ENCODE measurements at regions not wholly inside any gene's neighbourhood (a gene's known extent, or its start where the extent isn't known, plus 50 kb on each side); places are given as distances from the start of the nearest gene placed in this dataset.

- no peak overlapping the region for H2BK12ac ChIP-seq (ENCODE audit: low read depth, low read length)
- no peak overlapping the region for H4K91ac ChIP-seq (replicated peaks; ENCODE audit: insufficient read length, low read length)
- WGBS, 2 experiments (ENCODE audit: extremely low coverage in 1 of 2, insufficient coverage in 1 of 2, insufficient read length in 1 of 2, insufficient replicate concordance in 2 of 2, low coverage in 1 of 2, low lambda C conversion rate in 2 of 2, missing lambda C conversion rate in 1 of 2) = 95% methylated on average over 4 of the region's 4 CpGs; no CpG with 5 or more reads in 1 of the 2 experiments
- no peaks in the 10 kb centered on the region for H3K36me3 ChIP-seq (ENCODE audit: control insufficient read depth in 2 of 4, insufficient read depth in 4 of 4, low read length in 3 of 4)
- no peak overlapping the region for H2BK5ac ChIP-seq (ENCODE audit: low read depth, low read length)
- H2BK120ac ChIP-seq (replicated peaks; ENCODE audit: low read depth, low read length) = no peak overlapping the region
- no peaks in the 10 kb centered on the region for H3K23me2 ChIP-seq (ENCODE audit: low read depth, low read length)
- H3K9me3 ChIP-seq (ENCODE audit: insufficient read depth in 2 of 2, low read depth in 1 of 2, low read length in 1 of 2) = no peaks in the 10 kb centered on the region
- H3K27me3 ChIP-seq (replicated peaks in 1 of 4; ENCODE audit: control insufficient read depth in 3 of 4, extremely low read depth in 1 of 4, insufficient read depth in 3 of 4, low read length in 3 of 4) = no peaks in the 10 kb centered on the region
- no peak overlapping the region for H4K8ac ChIP-seq (ENCODE audit: extremely low read depth, insufficient read depth, low read length)
- no peak overlapping the region for H2BK20ac ChIP-seq (ENCODE audit: low read length)
- H3K4ac ChIP-seq (replicated peaks; ENCODE audit: insufficient read length, low read depth, low read length) = no peak overlapping the region
- no peak overlapping the region for H3K4me3 ChIP-seq (ENCODE audit: extremely low read depth in 1 of 4, insufficient read depth in 2 of 4, low read depth in 3 of 4, low read length in 4 of 4)
- H3K4me2 ChIP-seq (ENCODE audit: insufficient read depth in 1 of 2, low read depth in 2 of 2, low read length in 2 of 2) = no peak overlapping the region
- H3K56ac ChIP-seq (replicated peaks; ENCODE audit: insufficient read length, low read depth, low read length) = no peak overlapping the region
- H3K14ac ChIP-seq (ENCODE audit: insufficient read length) = no peak overlapping the region
- no peaks in the 10 kb centered on the region for H4K20me1 ChIP-seq (replicated peaks in 1 of 2; ENCODE audit: control insufficient read depth in 1 of 2, insufficient read depth in 2 of 2, low read length in 2 of 2)
- no peak for FAIRE-seq
- H2AFZ ChIP-seq (ENCODE audit: low read length) = no peak overlapping the region
- H3K79me1 ChIP-seq (ENCODE audit: low read depth, low read length) = no peaks in the 10 kb centered on the region
- no peak overlapping the region for H3K18ac ChIP-seq (ENCODE audit: extremely low read depth, low read length)
- no peaks in the 10 kb centered on the region for H3K79me2 ChIP-seq (ENCODE audit: control insufficient read depth in 1 of 2, insufficient read depth in 2 of 2, low read length in 2 of 2)
- ChIA-PET CTCF (ENCODE audit: partially characterized antibody) (interaction anchor here (0.6 to 0.9 kb wide), 3 partner anchors 9 to 430 kb away, joined by 3 to 5 read pairs (median 3); no protein-coding TSS in a partner anchor), POLR2A (ENCODE audit: partially characterized antibody) (no interaction called here)
- H3K23ac ChIP-seq (ENCODE audit: insufficient read length) = no peak overlapping the region
- no peaks in the 10 kb centered on the region for H3K4me1 ChIP-seq (replicated peaks in 1 of 4; ENCODE audit: control insufficient read depth in 3 of 4, insufficient read depth in 4 of 4, low read length in 3 of 4)
- TF ChIP-seq SRF (IDR thresholded peaks at IDR 0.05; ENCODE audit: low read depth, low read length) = no peak
- TF ChIP-seq POLR2A (IDR thresholded peaks at IDR 0.05; ENCODE audit: control extremely low read depth in 1 of 2, low read depth in 2 of 2, low read length in 2 of 2) = no peak
- TF ChIP-seq ATF3 (IDR thresholded peaks at IDR 0.05; ENCODE audit: insufficient read depth, low read depth, low read length) = no peak
- no peak for TF ChIP-seq RFX5 (IDR thresholded peaks at IDR 0.05; ENCODE audit: borderline replicate concordance, low read depth, low read length)
- TF ChIP-seq CHD1 (IDR thresholded peaks at IDR 0.05; ENCODE audit: low read depth, low read length) = no peak
- TF ChIP-seq POLR2AphosphoS5 (IDR thresholded peaks at IDR 0.05; ENCODE audit: low read depth, low read length) = no peak
- H2BK15ac ChIP-seq (ENCODE audit: low read length) = no peak overlapping the region
- H3K27ac ChIP-seq (ENCODE audit: low read depth, low read length) = no peak overlapping the region
- H4K5ac ChIP-seq (ENCODE audit: insufficient read length, low read depth, low read length) = no peak overlapping the region
- H2AK5ac ChIP-seq (ENCODE audit: low read depth, low read length) = no peak overlapping the region
- no peak for DNase-seq (ENCODE audit: low read depth in 1 of 2, low spot score in 2 of 2)
- H3K9ac ChIP-seq (replicated peaks in 1 of 4; ENCODE audit: extremely low read depth in 1 of 4, low read depth in 3 of 4, low read length in 3 of 4) = no peak overlapping the region
Observed at GRCh38 chr12:115798309-115798917, 479.1 kb downstream of the MED13L start.

Data from H1 (cell line).